Right lobe of liver (tissue), 6 donors: ENCODE measurements at regions not wholly inside any gene's neighbourhood (a gene's known extent, or its start where the extent isn't known, plus 50 kb on each side); places are given as distances from the start of the nearest gene placed in this dataset.

Source experiments
- ATAC-seq, 4 donors: fragments of 200-7000 bp; cut with Tn5 transposase; one replicate each; pipeline ENCODE4 v1.9.1; 2020; ENCODE audit warnings: mild to moderate bottlenecking in 4 of 4, moderate library complexity in 4 of 4
- DNase-seq, 3 donors: peaks; one replicate each; pipeline ENCODE4 v3.0.0-alpha.2; 2020
- H3K27ac ChIP-seq, 3 donors: fragments of 200-600 bp; one replicate each; pipeline ENCODE4 v1.8.0; 2022
- H3K27me3 ChIP-seq, 2 donors: fragments of 200-600 bp; one replicate each; pipeline ENCODE4 v1.8.0; 2022
- H3K36me3 ChIP-seq, 4 donors: fragments of 200-600 bp; sonication (generic) in 1 of 4; one replicate each; pipeline versions ENCODE4 v1.5.1 to v1.8.0; 2017 to 2022; ENCODE audit warnings: control low read depth in 1 of 4
- H3K4me1 ChIP-seq, 4 donors: fragments of 200-600 bp; sonication (generic) in 1 of 4; one replicate each; pipeline versions ENCODE4 v1.5.1 to v1.8.0; 2017 to 2022; ENCODE audit warnings: control low read depth in 1 of 4
- H3K4me3 ChIP-seq, 3 donors: fragments of 200-600 bp; one replicate each; pipeline ENCODE4 v1.8.0; 2022
- H3K9me3 ChIP-seq, 4 donors: fragments of 200-600 bp; sonication (generic) in 1 of 4; one replicate each; pipeline versions ENCODE4 v1.5.1 to v1.8.0; 2017 to 2022; ENCODE audit warnings: control low read depth in 1 of 4
- CTCF ChIP-seq, 4 donors: fragments of 200-600 bp in 3 of 4; fragments of 450-650 bp in 1 of 4; IDR thresholded peaks; one replicate each; pipeline versions ENCODE4 v1.5.1 to v1.8.0; 2016 to 2022; ENCODE audit warnings: antibody characterized with exemption in 4 of 4, mild to moderate bottlenecking in 2 of 4
- POLR2A ChIP-seq: fragments of 450-650 bp; IDR thresholded peaks from one replicate; pipeline ENCODE4 v1.6.1; 2017; ENCODE audit warnings: antibody characterized with exemption, mild to moderate bottlenecking
- WGBS: methylation state at CpG from one replicate; pipeline ENCODE4 v1.1.6; 2018; ENCODE audit warnings: low coverage, low lambda C conversion rate; ENCODE audit not compliant: insufficient coverage; ENCODE audit errors: missing lambda C conversion rate; 5-methylcytosine and 5-hydroxymethylcytosine counted together
- intact Hi-C, 2 donors: fragments of 100-400 bp; cut with DNase I; formaldehyde crosslinking; loops; one replicate each; pipeline versions ENCODE4 v1.11.2 to v1.14.1; 2022
- donor health status: DM: no; HTN: yes; CAD: no.
- donor health status: DM: no; HTN: no; CAD: no.
- donor health status: DM: no; HTN: no; CAD: no.
- donor health status: DM: no; HTN: yes; CAD: no.
- donor health status: DM: no; HTN: yes; CAD: no.

GRCh38 chr2:237259201-237259600 is 154.8 kb downstream of the COL6A3 start:
- ATAC-seq (no peak), DNase-seq (no peak)
- Histone ChIP-seq H3K9me3 (no peaks in the 10 kb centered on the region), H3K27ac (no peak overlapping the region), H3K27me3 (no peaks in the 10 kb centered on the region), H3K36me3 (no peaks in the 10 kb centered on the region), H3K4me3 (no peak overlapping the region), H3K4me1 (no peaks in the 10 kb centered on the region)
- TF ChIP-seq POLR2A: no peak
- TF ChIP-seq CTCF (IDR thresholded peaks at IDR 0.05): no peak
- WGBS: 77% methylated on average over 4 of the region's 4 CpGs
- intact Hi-C loops: no loop called here

DNA sequence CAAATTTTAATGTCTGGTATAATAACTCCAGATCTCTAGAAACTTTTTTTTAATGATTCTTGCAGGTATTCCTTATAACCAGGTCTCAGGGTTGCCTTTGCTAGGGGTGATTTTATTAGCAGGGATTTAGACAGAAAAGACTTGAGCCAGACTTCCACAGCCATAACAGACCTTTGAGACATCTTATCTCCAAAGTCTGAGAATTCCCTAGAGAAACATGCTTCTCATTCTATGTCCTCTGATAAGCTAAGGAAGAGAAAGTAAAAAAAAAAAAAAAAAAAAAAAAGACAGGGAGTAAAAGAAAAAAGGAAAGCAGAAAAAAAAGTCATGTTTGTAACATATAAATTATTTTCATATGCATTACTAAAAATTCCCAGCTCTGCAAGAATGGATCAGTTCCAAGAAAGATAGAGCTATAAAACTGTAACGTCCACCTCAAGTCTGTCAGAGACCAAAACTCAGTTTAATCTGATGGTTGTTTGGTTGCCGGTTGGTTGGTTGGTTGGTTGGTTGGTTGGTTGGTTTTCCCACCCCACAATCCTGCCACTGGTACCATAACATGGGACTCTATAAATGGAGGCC is 153.8 kb downstream of the COL6A3 start:
- ATAC-seq (no peak), DNase-seq (no peak)
- 0% methylated on average over 2 of the region's 2 CpGs for WGBS
- H3K36me3 ChIP-seq: no peaks in the 10 kb centered on the region
- no peak for TF ChIP-seq POLR2A
- TF ChIP-seq CTCF (IDR thresholded peaks at IDR 0.05): no peak
- no peaks in the 10 kb centered on the region for H3K27me3 ChIP-seq
- intact Hi-C loops: no loop called here
- no peak overlapping the region for H3K4me3 ChIP-seq
- no peak overlapping the region for H3K27ac ChIP-seq
- no peaks in the 10 kb centered on the region for H3K4me1 ChIP-seq
- no peaks in the 10 kb centered on the region for H3K9me3 ChIP-seq

GRCh38 chr2:237260686-237261085 is 153.3 kb downstream of the COL6A3 start:
- TF ChIP-seq CTCF (IDR thresholded peaks at IDR 0.05): no peak
- TF ChIP-seq POLR2A: no peak
- Histone ChIP-seq H3K4me1 (no peaks in the 10 kb centered on the region), H3K27ac (no peak overlapping the region), H3K4me3 (no peak overlapping the region), H3K9me3 (no peaks in the 10 kb centered on the region), H3K36me3 (no peaks in the 10 kb centered on the region), H3K27me3 (no peaks in the 10 kb centered on the region)
- WGBS: 42% methylated on average over 2 of the region's 4 CpGs
- intact Hi-C loops: no loop called here
- DNase-seq (no peak), ATAC-seq (no peak)

- no peak overlapping the region for H3K4me3 ChIP-seq
- H3K27ac ChIP-seq: no peak overlapping the region
- H3K4me1 ChIP-seq: no peaks in the 10 kb centered on the region
- intact Hi-C loops: no loop called here
- DNase-seq (no peak), ATAC-seq (no peak)
- WGBS: 75% methylated on average over 1 of the region's 3 CpGs
- no peak for TF ChIP-seq POLR2A
- H3K36me3 ChIP-seq: no peaks in the 10 kb centered on the region
- H3K27me3 ChIP-seq: no peaks in the 10 kb centered on the region
- no peaks in the 10 kb centered on the region for H3K9me3 ChIP-seq
Observed at GRCh38 chr2:237261327-237261726, 152.6 kb downstream of the COL6A3 start.

- Histone ChIP-seq H3K4me1 (no peaks in the 10 kb centered on the region), H3K36me3 (no peaks in the 10 kb centered on the region), H3K27ac (no peak overlapping the region), H3K9me3 (no peaks in the 10 kb centered on the region), H3K27me3 (no peaks in the 10 kb centered on the region), H3K4me3 (no peak overlapping the region)
- intact Hi-C loops: no loop called here
- ATAC-seq (peak in 1 of 4 donors; percentile 50), DNase-seq (no peak)
- TF ChIP-seq POLR2A: no peak
- TF ChIP-seq CTCF (IDR thresholded peaks at IDR 0.05): no peak
- 72% methylated on average over 7 of the region's 10 CpGs for WGBS
Observed at GRCh38 chr2:237262838-237263771, 150.9 kb downstream of the COL6A3 start.
